GM19023 (cell line): ENCODE measurements at regions not wholly inside any gene's neighbourhood (a gene's known extent, or its start where the extent isn't known, plus 50 kb on each side); places are given as distances from the start of the nearest gene placed in this dataset.

Source experiments
- ATAC-seq: cut with Tn5 transposase; IDR thresholded peaks from one replicate; pipeline ENCODE4 v1.9.1; 2021; ENCODE audit warnings: mild to moderate bottlenecking, moderate library complexity; ENCODE audit not compliant: unreplicated experiment

DNA sequence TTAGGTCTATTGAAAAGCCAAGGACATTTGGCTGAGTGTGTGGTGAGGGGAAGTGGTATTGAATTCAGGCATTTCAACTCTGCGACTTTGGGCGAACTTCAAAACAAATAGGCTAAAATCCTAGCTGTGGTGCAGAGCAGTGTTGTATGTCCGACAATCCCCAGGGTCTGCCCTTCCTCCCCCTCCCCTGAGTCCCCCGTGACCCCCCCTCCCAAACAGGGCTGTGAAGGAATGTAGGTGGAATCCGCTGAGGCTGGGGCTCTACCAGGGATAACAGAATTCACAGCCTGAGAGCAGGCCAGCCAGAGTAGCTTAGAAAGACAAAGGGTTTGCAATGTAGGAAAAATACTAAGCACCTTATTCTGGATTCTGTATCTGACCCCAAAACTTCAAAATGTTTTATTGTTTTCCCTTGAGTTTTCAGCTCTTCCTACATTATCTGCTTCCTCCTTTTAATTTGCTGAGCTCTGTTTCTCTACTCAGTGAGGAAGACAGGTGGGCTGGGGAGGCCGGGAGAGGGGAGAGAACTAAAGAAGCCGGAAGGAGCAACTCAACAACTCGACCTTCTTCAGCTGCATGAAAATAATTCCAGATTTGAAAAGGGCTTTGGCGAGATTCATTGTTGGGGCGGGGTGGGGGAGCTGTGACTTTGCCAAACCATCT is 315.2 kb downstream of the BLID start:
- ATAC-seq: no peak

DNA sequence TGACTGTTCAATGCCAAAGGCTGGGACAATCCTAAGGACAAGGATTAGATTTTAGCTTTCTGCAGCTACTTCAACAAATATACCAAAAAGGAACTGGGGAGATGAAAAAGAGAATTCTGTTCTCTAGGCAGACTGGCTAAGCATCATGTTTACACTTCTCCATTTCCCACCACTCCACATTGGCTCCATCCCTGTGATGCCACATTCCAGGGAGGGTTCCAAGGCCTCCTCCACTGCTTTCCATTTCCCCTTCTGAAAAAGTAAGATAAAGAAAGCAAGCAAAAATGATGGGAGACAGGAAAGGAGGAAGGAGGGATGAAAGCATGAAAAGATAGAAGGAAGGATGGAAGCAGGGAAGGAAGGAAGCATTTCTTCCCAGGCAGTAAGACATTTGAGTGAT is 315.8 kb downstream of the BLID start:
- no peak for ATAC-seq

DNA sequence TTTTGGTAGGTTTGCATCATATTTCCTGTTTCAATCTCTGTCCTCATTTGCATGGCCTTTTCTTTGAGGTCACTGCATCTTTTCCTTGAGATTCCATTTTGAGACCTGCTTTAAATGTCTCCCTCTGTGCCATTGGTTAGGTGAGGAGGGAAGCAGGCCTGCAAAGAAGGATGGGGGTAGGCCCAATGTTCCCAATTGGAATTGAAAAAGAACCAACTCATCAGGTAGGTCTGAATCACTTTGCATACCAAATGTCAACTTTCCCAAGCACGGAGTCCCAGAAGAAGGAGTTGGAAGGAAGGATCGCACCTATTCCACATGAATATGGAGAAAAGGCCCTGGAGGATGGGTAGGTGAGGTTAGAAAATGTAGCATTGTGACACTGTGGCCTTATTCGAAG is 318.5 kb downstream of the BLID start:
- no peak for ATAC-seq

GRCh38 chr11:121795174-121795573 is 320.8 kb downstream of the BLID start:
- no peak for ATAC-seq

DNA sequence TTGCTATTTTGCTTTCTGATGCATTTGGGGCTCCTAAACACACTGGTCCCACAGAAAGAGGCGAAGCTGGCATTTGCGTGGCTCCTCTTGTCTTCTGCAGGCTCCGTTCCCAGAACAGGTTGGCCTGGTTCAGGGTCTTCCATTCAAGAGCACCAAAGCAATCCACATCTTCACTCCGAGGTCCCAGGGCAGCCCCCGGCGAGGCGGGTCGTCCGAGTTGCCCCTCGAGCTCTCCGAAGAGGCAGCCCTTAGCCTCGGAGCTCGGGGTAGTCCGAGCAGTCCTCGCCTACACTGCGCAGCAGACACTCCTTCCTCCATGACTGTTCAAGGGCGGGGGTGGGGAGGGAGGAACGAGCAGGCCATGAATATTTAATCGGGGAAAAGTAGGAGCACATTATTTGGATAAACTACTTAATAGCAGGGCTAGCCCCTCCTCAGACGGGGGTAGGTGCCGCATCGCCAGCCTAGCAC is 321.3 kb downstream of the BLID start:
- no peak for ATAC-seq

- ATAC-seq: no peak
Observed at GRCh38 chr11:121793916-121794315, 322.1 kb downstream of the BLID start.

- ATAC-seq: no peak
Observed at GRCh38 chr11:121793291-121793690, 322.7 kb downstream of the BLID start.

DNA sequence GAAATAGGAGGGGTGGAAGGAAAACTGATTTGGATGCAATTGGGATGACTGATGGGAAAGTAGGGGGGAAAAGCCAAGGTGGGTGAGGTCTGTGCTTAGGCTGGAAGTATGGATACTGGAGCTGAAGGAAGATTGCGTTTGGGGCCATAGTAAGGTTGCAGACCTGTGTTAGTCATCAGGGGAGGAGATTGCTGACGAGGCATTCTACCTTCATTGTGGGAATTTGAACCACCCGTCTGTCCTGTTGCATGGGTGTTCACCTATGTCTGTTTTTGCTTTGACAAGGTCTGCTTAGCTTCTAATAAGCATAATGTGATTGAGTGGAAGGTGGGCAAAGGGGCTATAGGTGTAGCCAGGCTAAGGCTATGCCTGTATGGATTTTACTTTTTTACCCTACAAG is 323.8 kb downstream of the BLID start:
- no peak for ATAC-seq

GRCh38 chr11:121790430-121790829 is 325.6 kb downstream of the BLID start:
- no peak for ATAC-seq

GRCh38 chr11:121780971-121781370 is 328.2 kb upstream of the SORL1-AS1 start:
- no peak for ATAC-seq

DNA sequence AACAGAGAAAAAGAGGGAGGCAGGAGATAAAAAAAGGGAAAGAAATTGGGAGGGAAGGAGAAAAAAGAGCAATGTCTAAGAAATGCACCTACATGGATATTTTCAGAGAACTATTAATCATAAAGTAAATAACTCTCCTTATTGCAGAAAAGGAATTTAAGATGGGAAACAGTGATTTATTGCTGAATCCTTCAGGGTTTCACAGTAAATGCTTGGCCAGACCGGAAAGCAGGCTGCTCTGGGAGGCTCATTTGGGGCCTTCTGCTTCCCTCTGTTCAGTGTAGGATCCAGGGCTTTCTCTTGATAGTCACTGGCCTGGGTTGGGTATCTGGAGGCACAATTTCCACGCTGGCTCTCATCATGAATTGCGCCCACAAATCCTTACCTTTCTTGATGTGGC is 324.3 kb upstream of the SORL1-AS1 start:
- ATAC-seq: no peak

DNA sequence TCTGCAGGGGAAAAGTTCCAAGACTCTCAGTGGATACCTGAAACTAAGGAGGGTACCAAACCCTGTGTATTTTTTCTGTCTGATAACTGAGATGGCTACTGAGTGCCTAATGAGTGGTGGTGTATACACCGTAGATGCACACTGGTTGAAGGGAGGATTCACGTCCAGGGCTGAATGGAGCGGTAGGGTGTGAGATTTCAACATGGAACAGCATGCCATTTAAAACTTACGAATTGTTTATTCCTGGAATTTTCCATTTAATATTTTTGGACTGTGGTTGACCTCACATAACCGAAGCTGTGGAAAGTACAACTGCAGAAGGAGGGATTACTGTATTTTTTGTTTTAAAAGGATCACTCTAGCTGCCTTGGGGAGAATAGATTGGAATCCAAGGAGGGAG is 322.5 kb upstream of the SORL1-AS1 start:
- ATAC-seq: no peak

GRCh38 chr11:121773076-121773475 is 320.3 kb upstream of the SORL1-AS1 start:
- no peak for ATAC-seq

GRCh38 chr11:121770939-121771595 is 318.3 kb upstream of the SORL1-AS1 start:
- ATAC-seq: no peak

DNA sequence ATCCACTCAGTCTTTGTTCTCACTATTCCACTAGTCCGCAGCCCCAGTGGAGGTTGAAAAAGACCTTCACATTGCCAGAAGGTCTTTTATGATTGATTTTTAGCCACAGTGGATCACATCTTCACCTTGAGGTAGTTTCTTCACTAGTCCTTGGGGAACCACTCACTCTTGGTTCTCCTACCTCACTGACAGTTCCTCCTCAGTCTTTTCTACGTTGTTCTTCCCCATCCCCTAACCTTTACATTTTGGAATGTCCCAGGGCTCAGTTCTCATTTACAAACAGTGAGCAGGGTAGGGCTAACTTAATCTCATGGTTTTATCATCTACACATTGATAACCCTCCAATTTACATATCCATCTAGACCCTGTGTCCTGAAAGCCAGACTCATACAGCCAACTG is 316.4 kb upstream of the SORL1-AS1 start:
- ATAC-seq: no peak

DNA sequence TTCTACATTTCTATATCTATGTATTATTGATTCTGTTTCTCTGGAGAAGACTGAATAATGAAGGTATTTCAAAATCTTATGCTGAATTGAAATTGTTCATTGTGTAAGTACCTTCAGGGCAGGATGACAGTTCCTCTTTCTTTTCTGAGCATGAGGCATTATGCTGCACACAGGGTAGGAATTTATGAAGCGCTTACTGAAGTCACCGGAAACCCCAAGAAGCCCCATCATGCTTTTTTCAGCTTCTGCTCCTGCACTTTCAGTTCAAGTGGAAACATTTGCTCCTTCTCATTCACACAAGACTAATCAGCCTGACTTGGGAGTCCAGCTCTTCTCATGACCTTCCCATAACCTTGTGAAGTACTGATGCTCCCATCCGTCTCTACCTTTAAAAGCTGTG is 314.7 kb upstream of the SORL1-AS1 start:
- ATAC-seq: peak; percentile 57

DNA sequence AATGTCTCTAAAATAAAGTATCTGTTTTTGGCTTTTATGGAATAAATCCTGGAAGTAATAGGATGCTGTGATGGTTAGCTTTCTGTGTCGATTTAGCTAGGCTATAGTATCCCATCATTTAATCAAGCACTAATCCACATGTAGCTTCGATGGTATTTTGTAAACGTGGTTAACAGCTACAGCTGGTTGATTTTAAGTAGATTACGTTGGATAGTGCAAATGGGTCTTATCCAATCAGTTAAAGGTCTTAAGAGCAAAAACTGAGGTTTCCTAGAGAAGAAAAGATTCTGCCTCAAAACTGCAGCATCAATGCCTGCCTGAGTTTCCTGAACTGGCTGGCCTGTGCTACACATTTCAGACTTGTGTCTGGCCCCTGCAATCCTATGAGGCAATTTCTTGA is 314.2 kb upstream of the SORL1-AS1 start:
- ATAC-seq: no peak

DNA sequence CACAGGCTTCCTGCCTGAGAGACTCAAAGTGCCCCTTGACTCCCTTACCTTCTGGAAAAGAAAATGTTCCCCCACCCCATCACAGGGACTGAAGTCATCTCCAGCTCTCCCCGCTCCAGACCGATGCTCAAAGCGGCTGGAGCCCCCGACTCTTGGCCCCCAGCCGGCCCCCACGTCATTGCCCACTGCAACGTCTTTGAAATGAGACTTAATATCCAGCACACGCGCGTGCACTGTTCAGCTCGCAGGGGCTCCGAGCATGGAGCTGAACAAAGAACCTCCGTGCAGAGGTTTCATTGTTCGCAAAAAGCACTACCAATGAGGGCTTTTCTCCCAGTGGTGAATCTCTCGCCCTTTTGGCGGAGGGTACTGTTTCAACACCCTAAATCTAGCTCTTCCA is 313.4 kb upstream of the SORL1-AS1 start:
- no peak for ATAC-seq

- peak; percentile 81 for ATAC-seq
Observed at GRCh38 chr11:121763526-121763925, 310.8 kb upstream of the SORL1-AS1 start.

- ATAC-seq: no peak
Observed at GRCh38 chr11:121762820-121763219, 310.1 kb upstream of the SORL1-AS1 start.

DNA sequence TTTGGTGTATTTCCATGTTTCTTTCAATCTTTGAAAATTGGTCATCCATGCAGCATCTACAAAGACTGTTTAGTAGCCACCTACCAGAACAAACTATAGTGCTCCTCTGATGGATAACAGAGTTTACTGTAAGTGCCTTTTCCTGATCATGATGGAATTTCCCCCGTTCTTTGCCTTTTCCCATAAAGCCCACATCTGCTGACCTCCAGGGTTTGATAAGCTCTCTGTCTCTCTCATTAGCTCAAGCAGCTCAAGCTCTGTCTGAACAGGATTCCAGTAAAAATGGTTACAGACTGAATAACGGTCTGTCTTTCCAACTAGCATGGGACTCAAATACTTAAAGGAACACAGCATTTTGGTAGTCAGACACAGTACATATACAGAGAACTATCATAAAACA is 308.4 kb upstream of the SORL1-AS1 start:
- ATAC-seq: no peak

- ATAC-seq: no peak
Observed at GRCh38 chr11:121757480-121758125, 304.8 kb upstream of the SORL1-AS1 start.
